HG03378 (cell line): ENCODE measurements at regions not wholly inside any gene's neighbourhood (a gene's known extent, or its start where the extent isn't known, plus 50 kb on each side); places are given as distances from the start of the nearest gene placed in this dataset.
"Not testable (repeated sequence)": the region's sequence is repeated elsewhere in the genome, so short reads cannot be mapped to it uniquely, and the experiment has no call there.

Experiments
- ATAC-seq: cut with Tn5 transposase; IDR thresholded peaks from one replicate; pipeline ENCODE4 v1.9.1; 2021; ENCODE audit warnings: mild to moderate bottlenecking, moderate library complexity; ENCODE audit not compliant: unreplicated experiment

GRCh38 chr4:49322610-49323572, 336.8 kb downstream of the CWH43 start:
- not testable (repeated sequence) for ATAC-seq

- not testable (repeated sequence) for ATAC-seq
Observed at GRCh38 chr4:49323573-49323940, 337.5 kb downstream of the CWH43 start.
